ENCODE measurements at regions not wholly inside any gene's neighbourhood (a gene's known extent, or its start where the extent isn't known, plus 50 kb on each side); places are given as distances from the start of the nearest gene placed in this dataset.

GRCh38 chr7:17456541-17456940, 158.1 kb downstream of the AHR start:
- TF ChIP-seq CTCF (IDR thresholded peaks at IDR 0.05; ENCODE audit: low read length) (no peak), EZH2phosphoT487 (IDR thresholded peaks at IDR 0.05; ENCODE audit: low read length) (no peak)

All from MM.1S (cell line).